SJCRH30 (cell line): ENCODE measurements at regions not wholly inside any gene's neighbourhood (a gene's known extent, or its start where the extent isn't known, plus 50 kb on each side); places are given as distances from the start of the nearest gene placed in this dataset.

Source experiments
- DNase-seq, 2 experiments: peaks; one replicate each; pipeline ENCODE4 v3.0.0-alpha.2; 2015 to 2020
- H3K27ac ChIP-seq: fragments of 250-450 bp; sonication (Bioruptor Pico); 2 replicates; pipeline ENCODE4 v1.5.1; 2020; ENCODE audit warnings: mild to moderate bottlenecking, moderate library complexity
- H3K27me3 ChIP-seq: fragments of 250-450 bp; sonication (Bioruptor Pico); 2 replicates; pipeline ENCODE4 v1.5.1; 2020; ENCODE audit warnings: mild to moderate bottlenecking, moderate library complexity
- H3K36me3 ChIP-seq: fragments of 250-450 bp; sonication (Bioruptor Pico); 2 replicates; pipeline ENCODE4 v1.5.1; 2020; ENCODE audit warnings: mild to moderate bottlenecking, moderate library complexity
- H3K4me1 ChIP-seq: fragments of 250-450 bp; sonication (Bioruptor Pico); 2 replicates; pipeline ENCODE4 v1.5.1; 2020; ENCODE audit warnings: mild to moderate bottlenecking, moderate library complexity
- H3K4me3 ChIP-seq: fragments of 250-450 bp; sonication (Bioruptor Pico); 2 replicates; pipeline ENCODE4 v1.5.1; 2020; ENCODE audit warnings: mild to moderate bottlenecking, moderate library complexity
- H3K9me3 ChIP-seq: fragments of 250-450 bp; sonication (Bioruptor Pico); replicated peaks from 2 replicates; pipeline ENCODE4 v1.5.1; 2020; ENCODE audit warnings: mild to moderate bottlenecking, moderate library complexity

GRCh38 chr2:145652571-145653545, 1132.9 kb upstream of the ZEB2 start:
- peak; percentile 5 to 27 for DNase-seq
- H3K36me3 ChIP-seq: no peaks in the 10 kb centered on the region
- peak overlapping the region; percentile 9; the same call in 1 of the 2 replicates for H3K27ac ChIP-seq
- no peaks in the 10 kb centered on the region for H3K27me3 ChIP-seq
- no peak overlapping the region for H3K4me3 ChIP-seq
- H3K4me1 ChIP-seq: peaks cover 6% of the 10 kb centered on the region; the same call in 1 of the 2 replicates
- no peaks in the 10 kb centered on the region; the same call in 1 of the 2 replicates for H3K9me3 ChIP-seq

- no peak for DNase-seq
- H3K36me3 ChIP-seq: no peaks in the 10 kb centered on the region
- no peak overlapping the region for H3K4me3 ChIP-seq
- H3K27ac ChIP-seq: no peak overlapping the region; the same call in 1 of the 2 replicates
- peaks cover 6% of the 10 kb centered on the region; the same call in 1 of the 2 replicates for H3K4me1 ChIP-seq
- no peaks in the 10 kb centered on the region; the same call in 1 of the 2 replicates for H3K9me3 ChIP-seq
- no peaks in the 10 kb centered on the region for H3K27me3 ChIP-seq
These were observed 1132.1 kb upstream of the ZEB2 start for GRCh38 chr2:145652036-145652435.

- H3K27me3 ChIP-seq: no peaks in the 10 kb centered on the region
These were observed 1130.3 kb upstream of the ZEB2 start for GRCh38 chr2:145650226-145650625.

GRCh38 chr2:145649061-145649460, 1129.1 kb upstream of the ZEB2 start:
- peaks cover 6% of the 10 kb centered on the region; the same call in 1 of the 2 replicates for H3K4me1 ChIP-seq
- no peaks in the 10 kb centered on the region; the same call in 1 of the 2 replicates for H3K9me3 ChIP-seq
- no peak overlapping the region for H3K27ac ChIP-seq
- DNase-seq: no peak
- H3K36me3 ChIP-seq: no peaks in the 10 kb centered on the region
- no peaks in the 10 kb centered on the region for H3K27me3 ChIP-seq
- H3K4me3 ChIP-seq: no peak overlapping the region

More at GRCh38 chr2:145650226-145650625, 1130.3 kb upstream of the ZEB2 start:
- Histone ChIP-seq H3K36me3 (no peaks in the 10 kb centered on the region), H3K27ac (no peak overlapping the region), H3K4me1 (peaks cover 6% of the 10 kb centered on the region; the same call in 1 of the 2 replicates), H3K4me3 (no peak overlapping the region), H3K9me3 (no peaks in the 10 kb centered on the region; the same call in 1 of the 2 replicates)
- no peak for DNase-seq

- Histone ChIP-seq H3K9me3 (no peaks in the 10 kb centered on the region), H3K4me3 (no peak overlapping the region), H3K4me1 (no peaks in the 10 kb centered on the region), H3K27ac (no peak overlapping the region), H3K27me3 (no peaks in the 10 kb centered on the region), H3K36me3 (no peaks in the 10 kb centered on the region)
- DNase-seq: peak in 1 of 2 experiments; percentile 24
These were observed 1124.9 kb upstream of the ZEB2 start for GRCh38 chr2:145644820-145645302.

GRCh38 chr2:145638675-145639074, 1118.8 kb upstream of the ZEB2 start:
- H3K27ac ChIP-seq: no peak overlapping the region
- H3K4me3 ChIP-seq: no peak overlapping the region
- no peaks in the 10 kb centered on the region for H3K27me3 ChIP-seq
- H3K4me1 ChIP-seq: no peaks in the 10 kb centered on the region
- no peak for DNase-seq
- 0 out of 2 replicates have a peak, but pooled peaks cover 2% of the 10 kb centered on the region for H3K9me3 ChIP-seq
- no peaks in the 10 kb centered on the region for H3K36me3 ChIP-seq

- no peak for DNase-seq
- no peak overlapping the region for H3K27ac ChIP-seq
- H3K27me3 ChIP-seq: no peaks in the 10 kb centered on the region
- H3K36me3 ChIP-seq: no peaks in the 10 kb centered on the region
- H3K4me3 ChIP-seq: no peak overlapping the region
- no peaks in the 10 kb centered on the region for H3K4me1 ChIP-seq
- 0 out of 2 replicates have a peak, but pooled peaks cover 2% of the 10 kb centered on the region for H3K9me3 ChIP-seq
These were observed 1115.9 kb upstream of the ZEB2 start for GRCh38 chr2:145635706-145636427.

- H3K27me3 ChIP-seq: no peaks in the 10 kb centered on the region
- no peaks in the 10 kb centered on the region for H3K4me1 ChIP-seq
- no peaks in the 10 kb centered on the region for H3K36me3 ChIP-seq
- no peak overlapping the region for H3K27ac ChIP-seq
- H3K9me3 ChIP-seq: 0 out of 2 replicates have a peak, but pooled peaks cover 2% of the 10 kb centered on the region
- no peak for DNase-seq
- no peak overlapping the region for H3K4me3 ChIP-seq
These were observed 1111.6 kb upstream of the ZEB2 start for GRCh38 chr2:145631561-145631960.

GRCh38 chr2:145626301-145626700, 1106.4 kb upstream of the ZEB2 start:
- H3K4me1 ChIP-seq: no peaks in the 10 kb centered on the region
- H3K27me3 ChIP-seq: no peaks in the 10 kb centered on the region
- H3K36me3 ChIP-seq: no peaks in the 10 kb centered on the region
- no peak for DNase-seq
- no peak overlapping the region for H3K27ac ChIP-seq
- H3K9me3 ChIP-seq: no peaks in the 10 kb centered on the region
- H3K4me3 ChIP-seq: no peak overlapping the region

GRCh38 chr2:145625111-145625510, 1105.2 kb upstream of the ZEB2 start:
- H3K27ac ChIP-seq: no peak overlapping the region
- no peaks in the 10 kb centered on the region for H3K9me3 ChIP-seq
- no peak for DNase-seq
- H3K27me3 ChIP-seq: no peaks in the 10 kb centered on the region
- H3K36me3 ChIP-seq: no peaks in the 10 kb centered on the region
- no peaks in the 10 kb centered on the region for H3K4me1 ChIP-seq
- no peak overlapping the region for H3K4me3 ChIP-seq

GRCh38 chr2:145623136-145623535, 1103.2 kb upstream of the ZEB2 start:
- Histone ChIP-seq H3K4me1 (no peaks in the 10 kb centered on the region), H3K9me3 (no peaks in the 10 kb centered on the region), H3K36me3 (no peaks in the 10 kb centered on the region), H3K4me3 (no peak overlapping the region), H3K27me3 (no peaks in the 10 kb centered on the region), H3K27ac (no peak overlapping the region)
- no peak for DNase-seq

- H3K36me3 ChIP-seq: no peaks in the 10 kb centered on the region
- H3K9me3 ChIP-seq: no peaks in the 10 kb centered on the region
- H3K4me1 ChIP-seq: no peaks in the 10 kb centered on the region
- no peak for DNase-seq
- no peak overlapping the region for H3K27ac ChIP-seq
- H3K27me3 ChIP-seq: no peaks in the 10 kb centered on the region
- H3K4me3 ChIP-seq: no peak overlapping the region
These were observed 1102.4 kb upstream of the ZEB2 start for GRCh38 chr2:145622285-145622684.

- DNase-seq: no peak
- Histone ChIP-seq H3K27me3 (no peaks in the 10 kb centered on the region), H3K36me3 (no peaks in the 10 kb centered on the region), H3K9me3 (no peaks in the 10 kb centered on the region), H3K27ac (no peak overlapping the region), H3K4me3 (no peak overlapping the region), H3K4me1 (no peaks in the 10 kb centered on the region)
These were observed 1098.0 kb upstream of the ZEB2 start for GRCh38 chr2:145617906-145618305.

- Histone ChIP-seq H3K27ac (no peak overlapping the region), H3K4me1 (no peaks in the 10 kb centered on the region), H3K27me3 (no peaks in the 10 kb centered on the region), H3K4me3 (no peak overlapping the region), H3K36me3 (no peaks in the 10 kb centered on the region), H3K9me3 (no peaks in the 10 kb centered on the region)
- no peak for DNase-seq
These were observed 1097.5 kb upstream of the ZEB2 start for GRCh38 chr2:145617420-145617819.

GRCh38 chr2:145615626-145616025, 1095.7 kb upstream of the ZEB2 start:
- Histone ChIP-seq H3K27me3 (no peaks in the 10 kb centered on the region), H3K4me1 (no peaks in the 10 kb centered on the region), H3K27ac (no peak overlapping the region), H3K9me3 (no peaks in the 10 kb centered on the region), H3K4me3 (no peak overlapping the region), H3K36me3 (no peaks in the 10 kb centered on the region)
- DNase-seq: no peak
